Iris pigment epithelial cell (primary cell): ENCODE measurements at regions not wholly inside any gene's neighbourhood (a gene's known extent, or its start where the extent isn't known, plus 50 kb on each side); places are given as distances from the start of the nearest gene placed in this dataset.
A peak's percentile ranks its signal among the peaks of the same experiment; 100 is the strongest.

Source experiments
- DNase-seq: peaks from one replicate; pipeline ENCODE4 v3.0.0-alpha.2; 2011; ENCODE audit warnings: low read depth

DNA sequence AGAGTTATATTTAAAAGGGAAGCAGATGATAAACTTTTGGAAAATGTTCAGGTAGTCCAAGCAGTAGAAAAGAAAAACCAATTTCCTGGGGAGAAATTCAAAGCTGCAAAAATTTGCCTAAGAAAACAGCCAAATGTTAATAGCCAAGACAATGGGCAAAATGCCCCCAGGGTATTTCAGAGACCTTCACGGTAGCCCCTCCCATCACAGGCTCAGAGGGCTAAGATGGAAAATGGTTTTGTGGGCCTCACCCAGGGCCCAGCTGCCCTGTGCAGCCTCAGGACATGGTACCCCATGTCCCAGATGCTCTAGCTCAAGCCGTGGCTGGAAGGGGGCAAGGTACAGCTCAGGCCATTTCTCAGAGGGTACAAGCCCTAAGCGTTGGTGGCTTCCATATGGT is 391.0 kb downstream of the ZIC4 start:
- DNase-seq: no peak

DNA sequence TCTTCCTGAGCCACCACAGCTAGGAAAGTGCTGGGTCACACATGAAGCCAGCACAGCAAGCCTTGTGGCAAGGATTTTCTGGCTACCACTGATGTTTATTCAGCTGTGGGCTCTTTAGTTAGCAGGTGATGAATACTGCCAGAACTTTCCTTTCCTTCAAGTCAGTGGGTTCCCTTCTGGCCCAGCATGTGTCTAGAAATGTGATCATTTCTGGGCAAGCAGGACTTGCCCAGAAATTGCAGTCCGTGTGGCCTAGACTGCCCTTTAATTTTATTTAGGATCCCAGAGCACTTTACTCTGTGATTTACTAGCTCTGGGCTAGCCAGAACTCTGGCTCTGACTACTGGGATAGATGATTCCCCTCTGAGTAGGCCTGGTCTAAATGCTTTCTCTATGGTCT is 397.5 kb downstream of the ZIC4 start:
- peak; percentile 29 for DNase-seq

DNA sequence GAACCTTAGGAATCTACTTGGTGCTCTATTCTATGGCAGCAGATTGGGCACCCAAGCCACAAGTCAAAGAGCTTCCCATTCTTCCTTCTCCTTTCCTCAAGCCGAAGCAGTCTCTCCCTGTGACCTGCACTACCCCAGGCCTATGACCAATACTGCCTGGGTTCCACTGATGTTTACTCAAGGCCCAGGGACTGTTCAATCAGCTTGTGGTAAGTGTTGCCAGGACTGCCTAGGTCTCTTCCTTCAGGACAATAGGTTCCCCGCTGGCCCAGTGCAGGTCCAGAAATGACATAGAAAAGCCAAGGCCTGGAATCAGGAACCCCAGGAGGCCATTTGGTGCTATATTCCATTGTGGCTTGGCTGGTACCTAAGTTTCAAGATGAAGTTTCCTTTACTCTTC is 397.9 kb downstream of the ZIC4 start:
- DNase-seq: no peak

DNA sequence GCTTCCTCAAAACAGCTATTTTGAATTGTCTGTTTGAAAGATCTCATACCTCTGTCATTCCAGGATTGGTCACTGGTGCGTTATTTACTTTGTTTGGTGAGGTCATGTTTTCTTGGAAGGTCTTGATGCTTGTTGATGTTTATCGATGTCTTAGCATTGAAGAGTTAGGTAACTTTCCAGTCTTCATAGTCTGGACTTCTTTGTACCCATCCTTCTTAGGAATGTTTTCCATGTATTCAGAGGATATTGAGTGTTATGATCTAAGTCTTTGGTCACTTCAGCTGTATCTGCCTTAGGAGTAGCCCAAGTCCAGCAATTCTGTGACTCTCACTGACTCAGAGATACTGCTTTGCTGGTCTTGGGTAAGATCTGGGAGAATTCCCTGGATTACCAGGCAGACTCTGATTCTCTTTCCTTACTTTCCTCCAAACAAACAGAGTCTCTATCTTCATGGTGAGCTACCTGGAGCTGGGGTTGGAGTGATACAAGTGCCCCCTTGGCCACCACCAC is 398.6 kb downstream of the ZIC4 start:
- DNase-seq: no peak

DNA sequence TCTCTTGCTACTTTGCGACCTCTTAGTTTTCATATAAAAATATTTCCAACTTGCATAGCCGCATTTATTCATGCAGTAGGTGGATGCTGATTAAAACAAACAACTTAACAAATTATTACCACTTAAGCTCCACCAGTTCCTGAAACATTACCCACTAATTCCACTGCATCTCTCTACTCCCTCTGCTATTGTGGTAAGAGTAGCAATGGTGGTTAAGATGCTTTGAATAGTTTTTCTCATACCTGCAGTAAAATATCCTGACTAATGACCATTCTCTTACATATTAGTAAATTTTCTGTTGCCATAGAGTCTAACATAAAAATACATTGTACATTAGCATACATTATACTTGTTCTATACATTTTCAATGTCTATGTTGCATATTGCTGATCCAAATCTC is 397.6 kb upstream of the PLSCR5 start:
- DNase-seq: no peak

DNA sequence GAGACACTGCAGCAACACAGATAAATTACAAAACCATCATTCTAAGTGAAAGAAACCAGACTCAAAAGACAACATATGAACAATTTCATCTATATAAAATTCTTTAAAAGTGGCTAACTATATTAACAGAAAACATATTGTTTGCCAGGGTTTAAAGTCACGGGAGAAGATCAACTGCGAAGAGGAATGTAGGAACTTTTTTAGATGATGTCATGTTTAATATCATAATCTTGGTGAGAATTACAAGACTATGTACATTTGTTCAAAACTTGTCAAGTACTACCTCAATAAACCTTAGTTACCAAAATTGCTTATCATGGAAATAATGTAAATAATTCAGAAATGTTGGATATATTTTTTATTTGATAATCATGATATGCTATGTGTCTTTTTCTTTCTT is 395.1 kb upstream of the PLSCR5 start:
- DNase-seq: no peak

DNA sequence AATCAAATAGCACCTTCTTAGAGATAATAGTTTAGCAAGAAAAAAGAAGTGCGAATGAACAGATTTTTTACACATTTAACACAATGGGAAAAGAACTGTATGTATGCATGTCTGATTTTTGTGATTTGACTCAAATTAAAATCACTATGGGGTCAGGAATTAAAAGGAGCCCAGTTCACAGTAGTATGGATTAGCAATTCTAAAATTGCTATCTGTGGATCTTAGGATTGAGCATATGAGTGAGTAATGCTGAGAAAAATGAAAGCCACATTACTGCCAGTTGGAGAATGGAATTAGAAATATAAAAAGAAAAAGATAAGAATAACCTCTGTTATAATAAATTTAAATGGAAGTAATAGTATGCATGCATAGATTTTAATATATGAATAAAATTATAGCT is 386.8 kb upstream of the PLSCR5 start:
- DNase-seq: no peak

DNA sequence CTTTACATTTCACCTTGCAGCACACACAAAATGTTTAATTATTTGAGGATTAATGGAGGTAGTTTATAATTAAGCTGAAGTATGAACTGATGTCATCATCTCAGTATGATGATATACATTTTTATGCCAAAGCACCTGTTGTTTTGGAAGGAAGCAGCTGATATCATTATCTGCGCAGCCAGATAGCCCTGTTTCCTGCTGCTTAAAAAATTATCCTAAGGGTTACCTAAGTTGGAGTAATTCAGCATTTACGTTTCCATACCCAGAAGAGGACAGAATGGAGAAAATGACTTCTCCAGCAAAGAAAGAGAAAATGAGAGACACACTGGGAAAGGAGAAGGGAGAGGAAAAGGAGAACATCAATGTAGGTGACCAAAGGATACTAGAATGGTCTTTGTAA is 370.3 kb upstream of the PLSCR5 start:
- DNase-seq: no peak

DNA sequence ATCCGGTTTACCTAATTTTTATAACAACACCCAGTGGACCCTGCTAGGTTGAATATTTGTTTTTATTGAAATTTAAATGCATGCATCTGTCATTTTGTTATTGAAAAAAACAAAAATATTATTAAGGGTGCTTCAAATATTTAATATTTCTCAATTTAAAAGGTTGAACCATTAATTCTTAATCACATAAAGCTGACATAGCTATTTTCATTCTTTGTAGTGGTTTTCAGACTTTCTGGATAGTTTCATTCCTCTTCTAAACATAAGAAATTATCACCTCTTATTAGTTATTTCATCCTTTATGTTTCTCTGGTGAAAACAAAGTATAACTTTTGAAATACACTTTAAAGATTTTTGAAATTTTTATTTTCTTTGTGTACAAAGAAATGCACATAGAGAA is 369.9 kb upstream of the PLSCR5 start:
- no peak for DNase-seq

DNA sequence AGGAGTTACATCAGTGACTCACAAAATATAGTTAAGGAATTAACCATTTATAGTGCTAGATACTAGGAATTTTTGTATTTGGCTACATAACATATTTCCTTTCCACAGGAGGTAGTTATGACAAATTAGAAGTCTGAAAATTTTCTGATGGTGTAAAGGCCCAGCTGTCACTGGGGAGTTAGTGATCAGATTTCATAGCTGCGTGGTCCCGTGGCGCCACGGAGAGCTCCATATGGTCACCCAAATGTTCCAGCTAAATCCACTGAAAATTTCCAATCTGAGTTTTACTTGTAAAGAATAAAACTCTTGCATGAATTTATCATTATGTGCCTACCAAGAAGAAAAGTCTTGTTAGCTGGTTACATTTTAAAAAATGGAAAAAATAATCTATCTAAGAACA is 368.9 kb upstream of the PLSCR5 start:
- no peak for DNase-seq

DNA sequence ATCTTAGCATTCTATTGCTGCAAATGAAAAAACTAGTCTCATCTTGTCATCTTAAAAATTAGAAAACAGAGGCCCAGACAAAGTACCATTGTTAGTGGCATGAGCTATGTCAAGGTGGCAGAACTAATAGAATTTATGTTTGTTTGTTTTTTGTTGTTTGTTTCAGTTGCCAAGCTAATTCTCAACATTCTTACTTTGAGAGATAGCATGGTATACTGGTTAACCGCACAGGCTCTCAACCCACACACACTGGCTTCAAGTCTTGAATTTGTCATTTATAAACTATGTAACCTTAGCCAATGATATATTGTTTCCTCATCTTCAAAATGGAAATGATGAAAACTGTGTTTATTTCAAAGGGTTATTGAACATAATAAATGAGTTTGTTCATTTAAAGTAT is 367.6 kb upstream of the PLSCR5 start:
- DNase-seq: peak; percentile 68

DNA sequence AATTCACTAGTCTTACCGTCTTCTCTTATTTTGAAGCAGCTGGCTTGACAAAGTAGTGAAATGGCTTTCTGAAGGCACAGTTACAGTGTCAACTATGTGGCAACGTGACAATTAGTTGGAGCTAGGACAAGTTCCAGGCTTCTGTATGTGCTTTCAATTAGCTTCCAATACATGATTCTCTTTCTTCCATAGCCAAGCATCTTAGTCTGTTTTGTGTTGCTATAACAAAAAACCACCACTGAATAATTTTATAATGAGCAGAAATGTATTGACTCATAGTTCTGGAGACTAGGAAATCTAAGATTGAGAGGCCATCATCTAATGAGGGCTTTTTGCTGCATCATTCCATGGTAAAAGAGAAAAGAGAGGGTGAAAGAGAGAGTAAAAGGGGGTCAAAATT is 365.1 kb upstream of the PLSCR5 start:
- DNase-seq: no peak

DNA sequence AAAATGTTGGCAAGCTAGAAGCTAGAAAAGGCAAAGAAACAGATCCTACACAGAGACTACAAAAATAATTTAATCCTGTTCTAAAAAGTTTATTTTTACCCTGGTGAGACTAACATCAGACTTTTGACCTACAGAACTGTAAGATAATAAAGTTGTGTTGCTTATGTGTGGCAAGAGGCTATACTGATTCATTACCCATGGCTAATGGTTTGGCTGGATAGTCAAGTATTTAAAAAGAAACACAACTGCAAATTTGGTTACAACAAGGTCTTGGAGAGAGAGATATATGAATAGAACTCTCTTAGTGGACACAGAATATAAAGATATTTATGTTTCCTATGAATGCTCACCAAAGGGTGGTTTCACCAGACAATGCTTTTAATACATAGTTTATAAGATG is 364.2 kb upstream of the PLSCR5 start:
- peak; percentile 43 for DNase-seq

DNA sequence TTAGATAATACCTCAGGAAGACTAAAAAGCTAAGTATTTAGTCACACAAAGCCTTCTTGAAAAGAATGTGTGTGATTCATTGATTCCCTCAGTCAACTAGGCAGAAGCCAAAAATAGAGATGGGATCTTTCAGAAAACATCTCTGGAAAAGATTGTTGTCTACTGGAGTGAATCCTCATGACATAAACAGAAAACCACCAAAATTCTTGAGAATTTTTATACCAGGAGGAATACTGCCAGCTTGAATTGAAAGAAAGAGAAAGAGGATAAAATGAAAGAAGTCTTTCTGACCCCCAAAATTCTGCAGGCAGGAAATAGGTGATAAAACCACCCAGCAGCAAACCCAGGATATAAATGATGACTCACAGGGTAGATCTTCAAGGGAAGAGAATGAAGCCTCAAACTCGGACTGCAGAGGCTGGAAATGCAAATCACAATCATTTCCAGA is 363.1 kb upstream of the PLSCR5 start:
- DNase-seq: peak; percentile 88

DNA sequence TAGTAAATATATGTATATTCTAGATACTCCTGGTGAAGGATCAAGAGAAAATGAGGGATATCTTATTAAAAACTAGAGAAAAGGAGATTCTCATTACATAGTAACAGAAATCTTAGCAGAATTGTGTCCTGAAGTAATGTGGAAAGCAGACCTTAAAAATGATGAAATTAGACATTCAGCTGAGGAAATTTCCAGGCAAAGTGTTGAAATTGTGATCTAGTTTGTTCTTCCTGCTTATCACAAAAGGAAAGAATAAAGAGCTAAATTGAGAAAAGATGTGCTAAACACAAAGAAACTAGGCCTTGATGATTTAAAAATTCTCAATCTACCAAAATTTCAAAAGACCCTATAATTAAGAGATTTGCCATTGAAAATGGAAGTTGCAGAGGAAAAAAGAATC is 362.6 kb upstream of the PLSCR5 start:
- DNase-seq: no peak

DNA sequence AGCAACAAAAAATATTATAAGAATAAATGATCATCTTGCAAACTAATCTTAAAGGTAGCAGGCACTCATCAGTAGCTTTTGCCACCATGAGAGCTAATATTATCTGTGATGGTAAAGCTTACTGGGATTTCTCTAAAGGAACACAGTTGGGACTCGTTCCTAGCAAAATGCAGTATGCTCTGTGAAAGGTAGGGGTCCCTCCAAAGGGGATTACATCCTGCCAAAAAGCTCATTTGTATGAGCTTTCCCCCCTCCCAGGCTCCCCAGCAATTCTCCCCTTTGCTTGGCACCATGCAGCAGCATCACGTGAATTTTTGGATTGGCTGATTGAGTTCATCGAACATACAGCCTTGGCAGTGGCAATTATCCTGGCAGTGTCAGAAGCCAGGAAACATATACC is 361.0 kb upstream of the PLSCR5 start:
- no peak for DNase-seq

DNA sequence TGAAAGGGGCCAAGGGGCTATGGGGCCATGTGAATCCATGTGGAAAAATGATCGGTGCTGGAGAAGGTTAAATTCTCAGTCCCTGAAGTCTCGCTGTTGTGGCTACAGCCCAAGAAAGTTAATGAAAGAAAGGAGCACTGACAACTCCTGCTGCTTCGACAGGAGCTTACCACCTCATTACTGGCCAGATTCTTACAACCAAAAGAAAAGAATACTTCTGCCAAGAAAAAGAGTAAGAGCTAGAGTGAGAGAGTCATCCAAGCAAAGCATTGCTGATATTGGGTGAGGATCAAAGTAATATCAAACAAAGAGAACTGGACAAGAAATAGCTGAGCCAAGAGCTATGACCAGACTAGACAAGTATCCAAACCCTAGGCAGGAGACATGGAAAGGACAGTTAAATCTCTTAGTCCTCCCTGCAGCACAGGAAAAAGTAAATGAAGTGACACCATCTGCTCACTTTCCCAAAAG is 348.4 kb upstream of the PLSCR5 start:
- peak; percentile 29 for DNase-seq

DNA sequence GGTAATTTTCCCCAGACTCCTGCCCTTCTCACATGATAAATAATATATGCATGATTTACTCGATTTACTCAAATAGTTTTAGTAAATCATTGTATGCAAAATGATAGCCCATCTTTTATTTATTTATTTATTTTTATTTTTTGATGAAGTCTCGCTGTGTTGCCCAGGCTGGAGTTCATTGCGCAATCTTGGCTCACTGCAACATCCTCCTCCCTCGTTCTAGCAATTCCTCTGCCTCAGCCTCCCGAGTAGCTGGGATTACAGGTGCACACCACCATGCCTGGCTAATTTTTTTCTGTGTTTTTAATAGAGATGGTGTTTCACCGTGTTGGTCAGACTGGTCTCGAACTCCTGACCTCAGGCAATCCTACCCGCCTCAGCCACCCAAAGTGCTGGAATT is 343.8 kb upstream of the PLSCR5 start:
- DNase-seq: no peak

DNA sequence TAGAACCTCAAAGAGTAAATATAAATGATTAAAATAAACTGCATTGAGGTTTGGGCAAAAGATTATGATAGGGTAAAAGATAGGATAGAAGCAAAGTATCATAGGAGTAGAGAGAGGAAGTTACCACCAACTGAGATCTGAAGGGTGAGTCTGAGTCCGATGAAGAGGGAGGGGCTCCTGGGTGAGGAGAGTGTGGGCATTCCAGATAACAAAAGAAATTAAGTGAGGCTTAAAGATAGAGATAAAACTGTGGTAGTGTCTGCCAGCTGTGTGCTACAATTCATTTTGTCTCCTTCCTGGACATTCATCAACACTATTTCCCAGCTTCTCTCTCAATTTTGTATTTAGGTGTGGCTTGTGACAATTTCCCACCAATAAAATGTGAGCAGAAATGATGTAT is 343.0 kb upstream of the PLSCR5 start:
- DNase-seq: no peak

DNA sequence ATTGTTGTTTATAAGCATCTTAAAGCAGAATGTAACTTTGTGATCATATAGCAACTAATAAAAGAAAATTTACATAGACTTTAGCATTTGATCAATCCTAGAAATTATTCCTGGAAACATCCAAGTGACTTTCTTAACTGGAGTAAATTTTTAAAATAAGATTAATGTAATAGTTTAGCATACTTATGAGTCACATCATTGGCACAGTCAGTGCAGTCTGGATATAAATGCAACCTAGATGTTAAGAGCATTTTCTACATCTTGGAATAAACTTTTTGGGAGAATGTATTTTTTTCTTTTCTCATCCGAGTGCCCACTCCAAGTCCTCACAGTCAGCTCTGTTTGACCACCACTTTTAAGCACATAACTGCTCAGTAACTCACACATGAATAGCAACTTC is 324.6 kb upstream of the PLSCR5 start:
- peak; percentile 21 for DNase-seq

DNA sequence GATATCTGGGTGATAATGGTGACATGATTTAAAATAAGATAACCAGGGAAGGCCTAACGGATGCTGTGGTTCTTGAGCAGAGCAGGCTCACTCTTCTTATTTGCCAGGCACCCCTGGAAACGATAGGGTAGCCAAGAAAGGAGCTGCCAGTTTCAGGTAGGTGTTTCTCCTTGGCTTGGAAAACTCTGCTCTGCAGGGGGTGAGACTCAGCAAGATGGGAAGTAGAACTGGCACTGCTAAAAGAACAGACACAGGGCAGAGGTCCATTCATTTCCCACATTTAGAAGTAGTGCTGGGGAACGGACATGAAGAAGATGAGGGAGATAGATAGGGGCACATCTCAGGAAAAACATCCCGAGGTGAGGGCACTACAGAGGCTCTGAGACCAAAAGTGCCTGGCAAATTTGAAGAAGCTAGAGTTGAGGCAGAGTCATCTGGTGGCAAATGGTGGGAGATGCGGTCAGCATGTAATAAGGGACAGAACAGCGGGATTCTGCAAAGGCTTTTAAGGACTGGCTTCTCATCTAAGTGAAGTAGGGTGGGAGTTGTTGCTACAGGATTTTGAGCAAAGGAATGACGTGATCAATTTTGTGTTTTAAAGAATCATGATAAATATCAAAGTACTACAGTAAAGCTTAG is 323.4 kb upstream of the PLSCR5 start:
- no peak for DNase-seq

DNA sequence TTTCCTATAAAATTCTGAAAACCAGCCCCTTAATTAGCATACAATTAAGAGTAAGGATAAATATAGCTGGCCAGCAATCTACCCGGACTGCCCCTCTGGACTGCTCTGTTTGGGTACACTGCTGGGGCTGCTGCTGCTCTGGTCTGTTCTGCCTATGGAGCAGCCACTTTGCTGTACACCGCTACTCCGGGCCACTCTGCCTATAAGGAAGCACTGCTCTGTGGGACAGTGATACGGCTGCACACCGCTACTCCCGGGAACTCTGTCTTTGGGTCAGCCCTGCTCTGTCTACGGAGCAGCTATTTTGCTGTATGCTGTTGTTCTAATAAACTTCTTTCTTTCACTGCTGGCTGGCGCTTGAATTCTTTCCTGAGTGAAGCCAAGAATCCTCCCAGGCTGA is 316.5 kb upstream of the PLSCR5 start:
- DNase-seq: peak; percentile 9

DNA sequence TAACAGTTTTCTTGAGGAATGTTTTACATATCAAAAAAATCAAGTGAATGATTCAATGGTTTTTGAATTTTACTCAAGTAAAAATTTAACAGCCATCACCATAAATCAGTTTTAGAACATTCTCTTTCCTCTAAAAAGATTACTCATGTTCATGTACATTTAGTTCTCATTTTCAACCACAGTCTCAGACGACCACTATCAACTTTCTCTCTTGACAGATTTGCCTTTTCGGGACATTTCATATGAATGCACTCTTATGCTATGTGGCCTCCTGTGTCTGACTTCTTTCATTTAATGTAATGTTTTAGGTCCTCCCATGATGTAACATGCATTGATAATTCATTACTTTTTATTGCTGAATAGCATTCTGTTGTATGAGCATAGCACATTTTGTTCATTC is 309.3 kb upstream of the PLSCR5 start:
- DNase-seq: no peak

DNA sequence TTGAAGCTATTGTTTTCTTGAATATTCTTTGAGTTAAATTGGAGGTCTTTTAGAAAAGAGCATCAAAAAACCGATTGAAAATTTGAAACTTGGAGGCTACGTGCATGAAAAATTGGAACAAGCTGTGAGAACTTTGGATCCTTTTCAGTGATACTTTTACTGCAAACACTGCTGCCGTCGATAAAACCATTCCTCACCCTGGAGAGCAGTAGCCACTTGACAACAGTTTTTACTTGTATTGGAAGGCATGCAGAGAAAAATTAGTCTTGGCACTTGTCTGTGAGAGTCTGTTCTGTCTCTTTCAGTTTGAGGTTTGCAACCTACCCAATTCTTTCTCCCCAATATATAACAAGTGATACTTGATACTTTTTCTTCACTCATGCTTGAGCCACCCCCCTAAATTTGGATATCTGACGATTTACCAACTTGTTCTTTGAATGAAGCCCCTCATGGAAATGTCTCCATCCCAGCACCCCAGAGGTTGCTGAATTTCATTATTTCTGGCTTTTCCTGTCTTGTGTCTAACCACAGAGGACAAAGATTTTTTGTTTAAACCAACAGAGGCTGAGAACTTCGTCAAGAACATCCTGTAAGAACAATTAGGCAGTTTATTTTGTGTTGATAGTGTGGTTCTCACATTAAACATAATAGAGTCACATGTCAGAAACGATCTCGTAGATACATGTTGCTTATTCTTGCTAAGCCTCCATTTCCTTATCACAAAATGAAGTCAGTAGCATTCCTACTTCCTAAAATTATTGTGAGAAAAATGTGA is 307.3 kb upstream of the PLSCR5 start:
- DNase-seq: no peak
